ENCODE measurements at regions not wholly inside any gene's neighbourhood (a gene's known extent, or its start where the extent isn't known, plus 50 kb on each side); places are given as distances from the start of the nearest gene placed in this dataset.

- H3K36me3 ChIP-seq, result no peaks in the 10 kb centered on the region
- H3K4me3 ChIP-seq, result no peak overlapping the region
- H3K9me3 ChIP-seq, result no peaks in the 10 kb centered on the region
- no peak for DNase-seq (ENCODE audit: low spot score)
- no peaks in the 10 kb centered on the region for H3K27me3 ChIP-seq
- H3K4me1 ChIP-seq, result no peaks in the 10 kb centered on the region
- TF ChIP-seq, protein P1, sequence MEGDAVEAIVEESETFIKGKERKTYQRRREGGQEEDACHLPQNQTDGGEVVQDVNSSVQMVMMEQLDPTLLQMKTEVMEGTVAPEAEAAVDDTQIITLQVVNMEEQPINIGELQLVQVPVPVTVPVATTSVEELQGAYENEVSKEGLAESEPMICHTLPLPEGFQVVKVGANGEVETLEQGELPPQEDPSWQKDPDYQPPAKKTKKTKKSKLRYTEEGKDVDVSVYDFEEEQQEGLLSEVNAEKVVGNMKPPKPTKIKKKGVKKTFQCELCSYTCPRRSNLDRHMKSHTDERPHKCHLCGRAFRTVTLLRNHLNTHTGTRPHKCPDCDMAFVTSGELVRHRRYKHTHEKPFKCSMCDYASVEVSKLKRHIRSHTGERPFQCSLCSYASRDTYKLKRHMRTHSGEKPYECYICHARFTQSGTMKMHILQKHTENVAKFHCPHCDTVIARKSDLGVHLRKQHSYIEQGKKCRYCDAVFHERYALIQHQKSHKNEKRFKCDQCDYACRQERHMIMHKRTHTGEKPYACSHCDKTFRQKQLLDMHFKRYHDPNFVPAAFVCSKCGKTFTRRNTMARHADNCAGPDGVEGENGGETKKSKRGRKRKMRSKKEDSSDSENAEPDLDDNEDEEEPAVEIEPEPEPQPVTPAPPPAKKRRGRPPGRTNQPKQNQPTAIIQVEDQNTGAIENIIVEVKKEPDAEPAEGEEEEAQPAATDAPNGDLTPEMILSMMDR (IDR thresholded peaks at IDR 0.05), result no peak
- H3K27ac ChIP-seq, result no peak overlapping the region
Observed at GRCh38 chr6:169849396-169849795, 98.0 kb downstream of the ERMARD start.

DNA sequence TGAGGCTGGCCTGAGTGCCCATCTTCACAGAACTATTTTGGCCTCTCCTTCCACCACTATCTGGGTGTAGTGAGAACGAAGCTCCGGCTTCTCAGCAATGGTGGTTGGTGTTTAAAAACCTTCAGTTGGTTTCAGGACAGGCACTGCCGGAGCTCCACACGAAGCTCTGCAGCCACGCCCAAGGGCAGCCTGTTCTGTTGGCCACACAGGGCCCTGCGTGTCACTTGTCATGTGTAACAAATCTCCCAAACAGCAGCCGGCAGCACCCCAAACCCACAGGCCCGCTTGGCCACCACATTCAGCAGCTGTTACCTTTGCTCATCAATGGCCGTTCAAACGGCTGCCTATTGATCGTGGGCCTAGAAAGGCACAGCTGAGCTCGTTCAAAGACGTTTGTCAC, 97.5 kb downstream of the ERMARD start:
- TF ChIP-seq, protein P1 (IDR thresholded peaks at IDR 0.05), result no peak
- no peak for DNase-seq (ENCODE audit: low spot score)

DNA sequence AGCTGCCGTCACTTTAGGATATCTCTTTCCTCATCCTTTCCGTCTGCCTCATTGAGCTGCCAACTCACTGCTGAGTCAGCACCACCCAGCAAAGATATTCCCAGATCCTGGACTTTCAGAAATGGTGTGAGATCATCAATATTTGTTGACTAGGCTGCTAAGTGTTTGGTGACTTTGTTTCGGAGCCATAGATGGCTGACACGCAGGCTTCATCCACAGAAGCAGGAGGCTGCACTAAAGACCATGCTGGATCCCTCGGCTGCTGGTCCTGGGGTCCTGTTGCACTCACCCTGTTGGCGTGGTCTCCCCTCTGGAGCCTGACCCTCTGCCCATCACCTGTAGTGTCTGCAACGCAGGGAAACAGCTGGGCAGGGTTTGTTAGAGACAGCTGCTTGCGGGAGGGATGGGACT, 96.5 kb downstream of the ERMARD start:
- Histone ChIP-seq H3K27ac (no peak overlapping the region), H3K27me3 (no peaks in the 10 kb centered on the region), H3K36me3 (no peaks in the 10 kb centered on the region), H3K4me1 (no peaks in the 10 kb centered on the region), H3K9me3 (no peaks in the 10 kb centered on the region), H3K4me3 (no peak overlapping the region)
- no peak for DNase-seq (ENCODE audit: low spot score)
- TF ChIP-seq, protein P1 (IDR thresholded peaks at IDR 0.05), result no peak

More for the DNA sequence above, 97.5 kb downstream of the ERMARD start:
- no peaks in the 10 kb centered on the region for H3K4me1 ChIP-seq
- no peaks in the 10 kb centered on the region for H3K27me3 ChIP-seq
- H3K27ac ChIP-seq, result no peak overlapping the region
- no peak overlapping the region for H3K4me3 ChIP-seq
- H3K36me3 ChIP-seq, result no peaks in the 10 kb centered on the region
- H3K9me3 ChIP-seq, result no peaks in the 10 kb centered on the region

- H3K4me3 ChIP-seq, result no peak overlapping the region
- DNase-seq (ENCODE audit: low spot score), result no peak
Observed at GRCh38 chr6:169847141-169847674, 95.8 kb downstream of the ERMARD start.

DNA sequence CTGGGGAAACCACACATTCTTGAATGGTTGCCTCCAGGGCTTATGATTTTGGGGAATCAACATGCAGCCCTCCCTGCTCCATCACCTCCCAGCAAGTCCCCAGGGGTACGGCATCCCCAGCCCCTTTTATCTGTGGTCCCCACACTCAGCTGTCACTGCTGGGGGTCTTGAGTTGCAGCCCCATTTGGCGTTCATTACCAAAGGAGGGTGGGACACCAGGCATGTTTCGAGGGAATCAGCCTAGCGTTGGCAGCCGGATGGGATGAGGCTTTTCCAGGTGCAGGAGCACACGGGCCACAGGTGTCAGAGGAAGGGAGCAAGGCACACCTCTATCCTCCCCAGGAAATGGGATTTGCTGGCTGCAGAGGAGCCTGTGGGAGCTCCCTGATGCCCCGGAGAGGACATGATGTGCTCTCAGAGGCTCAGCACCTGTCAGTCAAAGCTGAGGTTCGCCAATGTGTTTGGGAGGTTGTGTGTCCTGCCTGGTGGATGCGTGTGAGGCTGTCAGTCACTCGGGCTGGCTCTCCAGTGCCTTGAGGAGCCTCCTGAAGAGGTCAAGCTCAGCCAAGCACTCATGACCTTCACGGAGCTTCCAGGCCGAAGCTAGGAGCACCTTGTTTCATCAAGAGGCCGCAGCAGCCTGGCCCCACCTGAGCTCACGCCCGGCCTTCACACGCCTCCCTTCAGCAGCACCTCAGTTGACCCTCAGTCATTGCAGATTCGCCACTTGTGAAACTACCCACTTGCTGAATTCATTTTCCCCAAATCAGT, 95.0 kb downstream of the ERMARD start:
- DNase-seq (ENCODE audit: low spot score), result no peak
- TF ChIP-seq, protein P1 (IDR thresholded peaks at IDR 0.05), result no peak
- Histone ChIP-seq H3K27me3 (no peaks in the 10 kb centered on the region), H3K4me3 (no peak overlapping the region), H3K4me1 (no peaks in the 10 kb centered on the region), H3K27ac (no peak overlapping the region), H3K9me3 (no peaks in the 10 kb centered on the region), H3K36me3 (no peaks in the 10 kb centered on the region)

More at GRCh38 chr6:169847141-169847674, 95.8 kb downstream of the ERMARD start:
- Histone ChIP-seq H3K27me3 (no peaks in the 10 kb centered on the region), H3K36me3 (no peaks in the 10 kb centered on the region), H3K9me3 (no peaks in the 10 kb centered on the region), H3K27ac (no peak overlapping the region), H3K4me1 (no peaks in the 10 kb centered on the region)
- TF ChIP-seq, protein P1 (IDR thresholded peaks at IDR 0.05), result no peak
